ENCODE measurements at regions not wholly inside any gene's neighbourhood (a gene's known extent, or its start where the extent isn't known, plus 50 kb on each side); places are given as distances from the start of the nearest gene placed in this dataset.

GRCh38 chr18:55138401-55138800, 179.1 kb upstream of the CCDC68 start:
- Histone ChIP-seq H3K4me3 (no peak overlapping the region), H3K27ac (no peak overlapping the region), H3K4me1 (replicated peaks in 1 of 2) (no peaks in the 10 kb centered on the region)
- WGBS, 10 experiments: 65 to 100% (median 78%) methylated on average over 1 to 4 of the region's 4 CpGs; no CpG with 5 or more reads in 2 of the 10 experiments
- in situ Hi-C loops (cut with MboI; ENCODE audit: low pct_unique_long_range_greater_than_20kb in 2 of 9, low sequenced_read_pairs in 9 of 9, unreplicated experiment in 9 of 9): no loop called here
- ATAC-seq (replicated peaks in 6 of 8): no peak

- 50 to 96% (median 79%) methylated on average over 1 to 2 of the region's 2 CpGs; no CpG with 5 or more reads in 3 of the 10 experiments for WGBS, 10 experiments
- no peak for ATAC-seq (replicated peaks in 6 of 8)
- in situ Hi-C loops (cut with MboI; ENCODE audit: low pct_unique_long_range_greater_than_20kb in 2 of 9, low sequenced_read_pairs in 9 of 9, unreplicated experiment in 9 of 9): no loop called here
- no peak overlapping the region for H3K27ac ChIP-seq
- no peaks in the 10 kb centered on the region for H3K4me1 ChIP-seq (replicated peaks in 1 of 2)
- H3K4me3 ChIP-seq: no peak overlapping the region
Observed at GRCh38 chr18:55137602-55138001, 178.3 kb upstream of the CCDC68 start.

GRCh38 chr18:55136864-55137263, 177.6 kb upstream of the CCDC68 start:
- in situ Hi-C loops (cut with MboI; ENCODE audit: low pct_unique_long_range_greater_than_20kb in 2 of 9, low sequenced_read_pairs in 9 of 9, unreplicated experiment in 9 of 9): no loop called here
- ATAC-seq (replicated peaks in 6 of 8): no peak

GRCh38 chr18:55136258-55136657, 177.0 kb upstream of the CCDC68 start:
- H3K4me1 ChIP-seq (replicated peaks in 1 of 2): no peaks in the 10 kb centered on the region
- in situ Hi-C loops (cut with MboI; ENCODE audit: low pct_unique_long_range_greater_than_20kb in 2 of 9, low sequenced_read_pairs in 9 of 9, unreplicated experiment in 9 of 9): no loop called here
- no peak overlapping the region for H3K27ac ChIP-seq
- H3K4me3 ChIP-seq: no peak overlapping the region
- whole genome bisulfite sequencing, 10 experiments: 50 to 93% (median 78%) methylated on average over 1 to 6 of the region's 6 CpGs; no CpG with 5 or more reads in 2 of the 10 experiments
- ATAC-seq (replicated peaks in 6 of 8): no peak

More at GRCh38 chr18:55136864-55137263, 177.6 kb upstream of the CCDC68 start:
- WGBS, 10 experiments: 20 to 92% (median 68%) methylated on average over 1 to 7 of the region's 7 CpGs
- no peaks in the 10 kb centered on the region for H3K4me1 ChIP-seq (replicated peaks in 1 of 2)
- H3K4me3 ChIP-seq: no peak overlapping the region
- no peak overlapping the region for H3K27ac ChIP-seq

GRCh38 chr18:55133378-55133777, 174.1 kb upstream of the CCDC68 start:
- no peak overlapping the region for H3K27ac ChIP-seq
- ATAC-seq (replicated peaks in 6 of 8): peak in 1 of 8 experiments; percentile 66
- WGBS, 10 experiments: 40 to 100% (median 93%) methylated on average over 1 to 6 of the region's 6 CpGs; no CpG with 5 or more reads in 3 of the 10 experiments
- in situ Hi-C loops (cut with MboI; ENCODE audit: low pct_unique_long_range_greater_than_20kb in 2 of 9, low sequenced_read_pairs in 9 of 9, unreplicated experiment in 9 of 9): no loop called here
- no peak overlapping the region for H3K4me3 ChIP-seq
- no peaks in the 10 kb centered on the region for H3K4me1 ChIP-seq (replicated peaks in 1 of 2)

- peak in 3 of 8 experiments; percentile 19 to 75 (median 27) for ATAC-seq (replicated peaks in 6 of 8)
- Histone ChIP-seq H3K4me3 (no peak overlapping the region), H3K27ac (no peak overlapping the region), H3K4me1 (replicated peaks in 1 of 2) (no peaks in the 10 kb centered on the region)
- WGBS, 10 experiments: 39 to 80% (median 67%) methylated on average over 1 to 2 of the region's 3 CpGs; no CpG with 5 or more reads in 3 of the 10 experiments
- in situ Hi-C loops (cut with MboI; ENCODE audit: low pct_unique_long_range_greater_than_20kb in 2 of 9, low sequenced_read_pairs in 9 of 9, unreplicated experiment in 9 of 9): no loop called here
Observed at GRCh38 chr18:55128437-55128836, 169.2 kb upstream of the CCDC68 start.

GRCh38 chr18:55124078-55124763, 165.0 kb upstream of the CCDC68 start:
- H3K4me1 ChIP-seq (replicated peaks in 1 of 2): no peaks in the 10 kb centered on the region
- 0 to 100% (median 78%) methylated on average over 1 to 4 of the region's 4 CpGs for WGBS, 10 experiments
- in situ Hi-C loops (cut with MboI; ENCODE audit: low pct_unique_long_range_greater_than_20kb in 2 of 9, low sequenced_read_pairs in 9 of 9, unreplicated experiment in 9 of 9): no loop called here
- peak in 7 of 8 experiments; percentile 38 to 84 (median 63) for ATAC-seq (replicated peaks in 6 of 8)
- H3K4me3 ChIP-seq: no peak overlapping the region
- H3K27ac ChIP-seq: no peak overlapping the region

GRCh38 chr18:55123361-55123760, 164.1 kb upstream of the CCDC68 start:
- no peak for ATAC-seq (replicated peaks in 6 of 8)
- Histone ChIP-seq H3K4me1 (replicated peaks in 1 of 2) (no peaks in the 10 kb centered on the region), H3K4me3 (no peak overlapping the region), H3K27ac (no peak overlapping the region)
- in situ Hi-C loops (cut with MboI; ENCODE audit: low pct_unique_long_range_greater_than_20kb in 2 of 9, low sequenced_read_pairs in 9 of 9, unreplicated experiment in 9 of 9): no loop called here

- H3K4me1 ChIP-seq (replicated peaks in 1 of 2): no peaks in the 10 kb centered on the region
- no peak for ATAC-seq (replicated peaks in 6 of 8)
- in situ Hi-C loops (cut with MboI; ENCODE audit: low pct_unique_long_range_greater_than_20kb in 2 of 9, low sequenced_read_pairs in 9 of 9, unreplicated experiment in 9 of 9): no loop called here
- H3K27ac ChIP-seq: no peak overlapping the region
- no peak overlapping the region for H3K4me3 ChIP-seq
- 79 to 100% (median 90%) methylated on average over 2 to 9 of the region's 10 CpGs; no CpG with 5 or more reads in 1 of the 10 experiments for WGBS, 10 experiments
Observed at GRCh38 chr18:55121397-55122170, 162.3 kb upstream of the CCDC68 start.

- Histone ChIP-seq H3K4me1 (replicated peaks in 1 of 2) (no peaks in the 10 kb centered on the region), H3K4me3 (no peak overlapping the region), H3K27ac (no peak overlapping the region)
- in situ Hi-C loops (cut with MboI; ENCODE audit: low pct_unique_long_range_greater_than_20kb in 2 of 9, low sequenced_read_pairs in 9 of 9, unreplicated experiment in 9 of 9): no loop called here
- ATAC-seq (replicated peaks in 6 of 8): no peak
Observed at GRCh38 chr18:55120896-55121295, 161.6 kb upstream of the CCDC68 start.

GRCh38 chr18:55119434-55119833, 160.2 kb upstream of the CCDC68 start:
- in situ Hi-C loops (cut with MboI; ENCODE audit: low pct_unique_long_range_greater_than_20kb in 2 of 9, low sequenced_read_pairs in 9 of 9, unreplicated experiment in 9 of 9): no loop called here
- Histone ChIP-seq H3K4me3 (no peak overlapping the region), H3K4me1 (replicated peaks in 1 of 2) (no peaks in the 10 kb centered on the region), H3K27ac (no peak overlapping the region)
- ATAC-seq (replicated peaks in 6 of 8): peak in 1 of 8 experiments; percentile 23
- WGBS, 10 experiments: 13 to 96% (median 83%) methylated on average over 2 to 6 of the region's 6 CpGs

- Histone ChIP-seq H3K4me1 (replicated peaks in 1 of 2) (no peaks in the 10 kb centered on the region), H3K27ac (no peak overlapping the region), H3K4me3 (no peak overlapping the region)
- ATAC-seq (replicated peaks in 6 of 8): peak in 1 of 8 experiments; percentile 36
- in situ Hi-C loops (cut with MboI; ENCODE audit: low pct_unique_long_range_greater_than_20kb in 2 of 9, low sequenced_read_pairs in 9 of 9, unreplicated experiment in 9 of 9): no loop called here
Observed at GRCh38 chr18:55119016-55119415, 159.8 kb upstream of the CCDC68 start.

- in situ Hi-C loops (cut with MboI; ENCODE audit: low pct_unique_long_range_greater_than_20kb in 2 of 9, low sequenced_read_pairs in 9 of 9, unreplicated experiment in 9 of 9): no loop called here
- no peak overlapping the region for H3K4me3 ChIP-seq
- no peak for ATAC-seq (replicated peaks in 6 of 8)
- H3K4me1 ChIP-seq (replicated peaks in 1 of 2): no peaks in the 10 kb centered on the region
- no peak overlapping the region for H3K27ac ChIP-seq
- WGBS, 10 experiments: 0 to 88% (median 72%) methylated on average over 1 to 3 of the region's 3 CpGs; no CpG with 5 or more reads in 4 of the 10 experiments
Observed at GRCh38 chr18:55116863-55117262, 157.6 kb upstream of the CCDC68 start.
